AG08395 (cell line): ENCODE measurements at regions not wholly inside any gene's neighbourhood (a gene's known extent, or its start where the extent isn't known, plus 50 kb on each side); places are given as distances from the start of the nearest gene placed in this dataset.
A peak's percentile ranks its signal among the peaks of the same experiment; 100 is the strongest.

ENCODE experiments used
- DNase-seq: peaks from one replicate; pipeline ENCODE4 v3.0.0; 2012; ENCODE audit warnings: mixed read lengths, low spot score

DNA sequence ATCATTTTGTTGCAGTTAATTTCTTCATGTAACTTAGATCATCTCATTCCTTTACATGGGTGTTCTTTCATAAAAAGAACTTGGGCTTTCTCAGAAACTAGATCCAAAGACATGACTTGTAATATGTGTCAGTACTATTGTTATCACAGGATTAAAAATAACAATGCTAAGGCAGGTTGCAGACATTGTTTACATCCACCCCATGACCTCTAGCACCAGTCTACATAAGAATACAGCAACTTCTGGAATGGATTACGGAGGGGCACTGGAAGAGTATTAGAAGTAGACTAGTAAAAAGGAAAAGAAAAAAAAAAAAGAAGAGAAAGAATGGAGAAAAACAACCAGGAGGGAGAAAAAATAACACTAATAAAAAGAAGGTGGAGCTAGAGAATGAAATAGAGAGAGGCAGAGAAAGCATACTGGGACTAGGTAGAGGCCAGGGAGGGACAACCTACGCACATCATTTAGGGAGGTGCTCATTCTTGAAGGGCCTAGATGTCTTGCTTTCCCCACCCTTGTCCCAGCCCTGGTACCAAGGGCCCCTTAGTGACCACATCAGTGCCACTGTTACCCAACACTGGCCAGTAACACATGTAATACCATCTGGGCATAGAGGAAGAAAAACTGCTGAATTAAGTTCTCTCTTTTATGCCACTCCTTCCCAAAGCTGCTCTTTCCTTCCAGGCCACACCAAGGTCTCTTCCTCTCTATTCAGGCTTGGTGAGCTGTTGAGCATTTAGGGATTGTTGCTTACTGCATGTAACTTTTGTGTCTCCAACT, 70.6 kb upstream of the KLF7 start:
- no peak for DNase-seq

DNA sequence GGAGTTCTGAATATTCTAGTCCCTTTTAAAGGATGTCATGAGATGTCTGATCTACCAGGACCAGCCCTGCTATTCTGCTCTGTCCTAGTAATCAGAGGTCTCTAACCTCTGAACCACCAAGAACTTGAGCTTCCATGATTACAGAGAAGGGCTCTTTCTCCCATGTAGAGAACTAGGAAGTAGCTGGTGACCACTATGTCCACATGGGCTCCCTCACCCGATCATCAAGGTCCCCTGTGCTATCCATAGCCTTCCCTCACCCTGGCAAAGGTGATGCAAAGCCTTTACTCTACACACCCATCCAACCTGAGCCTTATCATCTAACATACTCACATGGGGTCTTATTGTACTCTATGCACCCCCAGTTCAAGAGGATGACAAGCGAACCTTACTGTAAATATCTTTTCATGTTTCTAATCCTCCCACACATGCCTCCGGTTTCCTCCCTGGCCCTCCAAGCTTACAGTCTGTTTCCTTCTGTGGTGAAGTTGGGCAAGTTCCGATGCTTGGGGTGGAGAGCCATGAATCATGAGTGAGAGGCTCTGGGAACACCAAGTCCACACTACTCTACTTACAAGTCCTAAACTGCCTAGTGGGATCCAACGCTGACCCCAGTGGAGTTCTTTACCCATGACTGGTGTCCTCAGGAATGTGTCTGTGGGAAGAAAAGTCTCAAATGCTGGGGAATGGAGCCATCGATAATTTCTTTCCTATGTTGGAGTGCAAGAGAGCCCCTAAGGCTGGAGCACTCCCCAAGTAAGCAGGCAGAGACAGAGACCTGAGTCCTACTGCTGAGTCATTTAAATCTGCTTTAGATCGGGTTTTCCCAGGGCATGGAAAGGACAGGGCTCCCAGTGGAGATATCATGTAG, 73.3 kb upstream of the KLF7 start:
- peak; percentile 96 for DNase-seq

GRCh38 chr2:207239754-207240494, 74.2 kb upstream of the KLF7 start:
- no peak for DNase-seq

- no peak for DNase-seq
Observed at GRCh38 chr2:207240649-207241048, 74.9 kb upstream of the KLF7 start.

DNA sequence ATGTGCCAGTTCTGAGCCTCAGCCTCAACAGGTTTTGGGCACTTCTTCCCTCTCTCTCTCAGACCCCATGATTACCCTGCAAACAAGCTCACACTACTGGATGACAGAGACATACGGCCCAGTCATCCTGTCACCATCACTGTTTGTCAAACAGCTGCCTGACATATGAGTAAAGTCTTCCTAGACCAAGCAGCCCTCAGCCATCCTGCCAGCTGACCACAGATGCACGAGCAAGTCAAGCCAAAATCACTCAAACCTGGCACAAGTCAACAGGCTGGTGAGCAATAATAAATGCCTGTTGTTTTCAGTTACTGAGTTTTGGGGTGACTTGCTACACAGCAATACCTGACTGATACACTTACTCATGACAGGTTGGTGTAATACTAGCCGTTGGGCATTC, 75.5 kb upstream of the KLF7 start:
- DNase-seq, result no peak

GRCh38 chr2:207243601-207244000, 77.9 kb upstream of the KLF7 start:
- no peak for DNase-seq

DNA sequence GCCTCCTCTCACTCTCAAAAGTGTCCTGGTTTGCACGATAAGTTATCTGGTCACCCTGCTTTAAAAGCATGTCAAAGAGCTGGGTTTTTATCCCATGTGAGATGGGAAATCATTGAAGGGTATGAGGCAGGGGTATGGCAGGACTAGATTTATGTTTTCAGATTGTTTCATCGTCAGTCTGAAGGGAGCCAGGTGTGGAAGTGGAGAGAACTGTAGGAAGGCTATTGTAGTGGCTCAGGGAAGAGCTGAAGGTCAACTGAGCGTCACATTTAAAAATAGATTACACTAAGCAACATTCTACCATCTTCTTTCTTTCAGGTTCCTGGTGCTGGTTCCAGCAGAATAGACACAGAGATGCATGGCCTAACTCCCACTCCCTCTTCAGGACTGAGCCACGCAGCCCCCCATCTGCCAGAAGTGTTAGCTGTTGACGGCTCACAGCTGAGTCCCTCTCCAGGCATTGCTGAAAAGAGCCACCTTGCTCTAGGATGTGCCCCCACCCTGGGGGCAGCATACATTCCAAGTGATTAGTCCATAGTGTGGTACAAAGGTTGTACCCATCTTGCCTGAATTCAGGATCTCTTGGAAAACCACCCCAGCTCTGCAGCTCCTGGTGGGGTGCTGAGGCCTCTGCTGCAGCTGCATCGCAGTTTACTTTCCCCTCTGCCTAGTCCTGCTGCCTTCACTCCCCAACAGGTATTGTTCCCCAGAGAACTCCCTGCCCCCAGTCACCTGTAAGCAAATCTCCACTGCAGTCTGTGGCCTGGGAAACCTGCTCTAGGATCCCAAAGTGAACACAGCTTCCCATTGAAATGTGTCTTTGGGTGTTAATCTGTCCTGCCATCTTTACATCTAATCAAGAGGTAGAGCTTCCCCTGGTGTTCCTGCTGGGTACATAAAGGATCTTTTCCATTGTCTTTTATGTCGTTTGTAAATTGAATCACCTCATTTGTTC, 79.5 kb upstream of the KLF7 start:
- DNase-seq, result no peak

DNA sequence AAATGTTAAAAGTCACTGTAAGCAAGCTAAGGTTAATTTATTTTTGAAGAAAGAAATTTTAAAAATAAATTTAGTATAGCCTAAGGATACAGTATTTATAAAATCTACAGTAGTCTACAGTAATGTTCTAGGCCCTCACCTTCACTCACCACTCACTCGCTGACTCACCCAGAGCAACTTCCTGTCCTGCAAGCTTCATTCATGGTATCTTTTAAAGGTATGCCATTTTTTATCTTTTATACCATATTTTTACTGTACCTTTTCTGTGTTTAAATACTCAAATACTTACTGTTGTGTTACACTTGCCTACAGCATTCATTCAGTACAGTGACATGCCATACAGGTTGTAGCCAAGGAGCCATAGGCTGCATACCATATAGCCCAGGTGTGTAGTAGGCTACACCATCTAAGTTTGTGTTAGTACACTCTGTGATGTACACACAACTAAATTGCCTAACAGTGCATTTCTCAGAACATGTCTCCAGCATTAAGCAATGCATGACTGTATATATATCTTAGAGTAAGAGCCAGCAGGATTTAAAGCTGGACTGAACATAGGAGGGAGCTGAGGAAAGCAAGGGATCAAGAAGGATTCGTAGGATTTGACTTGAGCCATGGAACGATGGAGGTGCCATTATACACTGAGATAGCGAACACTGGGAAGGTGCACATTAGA, 83.1 kb upstream of the KLF7 start:
- no peak for DNase-seq

DNA sequence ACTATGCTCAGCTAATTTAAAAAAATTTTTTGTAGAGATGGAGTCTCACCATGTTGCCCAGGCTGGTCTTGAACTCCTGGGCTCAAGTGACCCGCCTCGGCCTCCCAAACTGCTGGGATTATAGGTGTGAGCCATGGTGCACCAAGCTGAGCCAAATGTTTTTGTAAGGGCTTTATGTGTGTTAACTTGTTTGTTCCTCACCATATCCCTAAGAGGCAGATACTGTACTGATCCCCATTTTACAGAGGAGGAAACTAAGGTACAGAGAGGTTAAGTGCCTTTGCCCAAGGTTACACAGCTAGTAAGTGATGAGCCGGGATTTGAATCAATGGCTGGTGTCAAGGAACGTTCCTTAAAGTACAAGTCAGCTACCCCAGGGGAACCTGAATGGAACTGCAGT, 85.3 kb upstream of the KLF7 start:
- DNase-seq, result no peak

GRCh38 chr2:207251573-207252192, 85.9 kb upstream of the KLF7 start:
- no peak for DNase-seq

- no peak for DNase-seq
Observed at GRCh38 chr2:207252416-207252815, 86.7 kb upstream of the KLF7 start.

DNA sequence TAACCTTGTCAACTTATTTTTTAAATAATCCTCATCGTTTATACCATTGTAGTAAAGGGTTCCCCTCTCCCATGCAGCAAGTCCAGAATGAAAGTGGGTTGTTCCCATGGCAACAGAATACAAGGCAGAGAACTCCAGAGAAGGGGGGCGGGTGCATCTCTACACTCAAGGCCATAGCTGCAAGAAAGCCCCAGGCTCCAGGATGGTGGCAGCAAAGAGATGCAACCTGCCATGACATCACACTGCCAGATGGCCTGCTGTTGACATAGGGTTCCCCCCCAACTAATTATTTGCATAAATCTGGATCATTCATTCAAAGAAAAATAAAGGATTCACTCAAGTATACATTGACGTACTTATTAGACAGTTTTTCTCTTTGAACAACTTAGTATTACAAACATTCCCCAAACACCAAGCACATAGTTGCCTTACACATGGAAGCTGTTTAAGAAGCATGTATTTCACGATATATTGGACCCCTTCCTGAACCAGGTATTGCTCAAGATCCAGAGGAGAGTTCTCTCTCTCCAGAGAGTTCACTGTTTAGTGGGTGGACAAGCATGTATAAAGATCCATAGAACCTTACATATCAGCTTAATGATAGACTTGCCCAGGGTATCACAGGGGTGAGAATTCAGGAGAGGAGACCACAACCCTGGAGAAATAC, 87.4 kb upstream of the KLF7 start:
- DNase-seq, result no peak

GRCh38 chr2:207253666-207254345, 88.1 kb upstream of the KLF7 start:
- peak; percentile 82 for DNase-seq

- DNase-seq, result no peak
Observed at GRCh38 chr2:207254591-207255464, 89.1 kb upstream of the KLF7 start.

GRCh38 chr2:207255565-207256470, 90.1 kb upstream of the KLF7 start:
- DNase-seq, result no peak

DNA sequence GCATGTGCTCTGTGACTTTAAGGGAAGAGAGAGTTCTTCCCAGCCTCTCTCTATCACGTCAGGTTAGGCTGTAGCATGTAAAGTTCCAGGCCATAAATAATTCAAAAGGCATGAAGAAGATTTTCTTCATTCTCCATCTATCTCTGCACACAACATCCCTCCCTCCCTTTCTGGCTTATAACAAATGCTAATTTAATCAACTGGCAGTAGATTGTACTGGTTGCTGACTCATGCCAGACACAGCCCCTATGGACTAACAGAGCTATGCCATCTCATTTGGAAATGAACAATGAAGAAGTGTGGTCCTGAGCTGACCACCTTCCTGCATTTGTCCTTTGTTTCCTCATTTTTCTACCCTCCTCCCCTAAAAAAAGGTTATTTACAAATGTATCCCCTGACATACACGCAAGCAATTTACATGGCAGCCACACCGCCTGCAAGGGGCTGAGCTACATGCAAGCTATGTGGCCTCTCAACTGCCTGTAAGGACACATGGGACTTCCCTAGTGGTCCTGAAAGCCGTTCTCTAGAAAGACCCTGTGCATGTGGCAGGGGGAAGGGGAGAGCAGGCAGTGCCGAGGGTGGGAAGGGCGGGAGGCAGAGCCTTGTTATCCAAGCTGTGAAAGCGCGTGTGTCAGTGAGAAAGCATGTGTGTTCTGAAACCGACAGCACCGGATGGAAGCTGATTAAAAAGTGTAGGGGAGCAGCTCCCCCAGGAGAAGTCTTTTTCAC, 90.9 kb upstream of the KLF7 start:
- DNase-seq, result no peak
